GM23338 (cell line): ENCODE measurements at regions not wholly inside any gene's neighbourhood (a gene's known extent, or its start where the extent isn't known, plus 50 kb on each side); places are given as distances from the start of the nearest gene placed in this dataset.
A peak's percentile ranks its signal among the peaks of the same experiment; 100 is the strongest.

Source experiments
- ATAC-seq: fragments of 200-7000 bp; cut with Tn5 transposase; 3 replicates; pipeline ENCODE4 v1.9.1; 2020
- DNase-seq: peaks from one replicate; pipeline ENCODE4 v3.0.0-alpha.2; 2015; ENCODE audit warnings: low spot score
- H2AFZ ChIP-seq: fragments of 200-600 bp; sonication (generic); 2 replicates; pipeline ENCODE4 v1.8.0; 2016; ENCODE audit warnings: antibody characterized with exemption, mild to moderate bottlenecking, moderate library complexity
- H3F3A ChIP-seq: fragments of 200-600 bp; sonication (generic); replicated peaks from 2 replicates; pipeline ENCODE4 v1.8.0; 2017; ENCODE audit warnings: antibody characterized with exemption, mixed run types, low read depth
- H3K27ac ChIP-seq: fragments of 200-600 bp; sonication (generic); 2 replicates; pipeline ENCODE4 v1.6.1; 2016; ENCODE audit warnings: low read depth
- H3K27me3 ChIP-seq: fragments of 200-600 bp; sonication (generic); 2 replicates; pipeline ENCODE4 v1.8.0; 2016; ENCODE audit warnings: mild to moderate bottlenecking, mixed run types, moderate library complexity; ENCODE audit not compliant: insufficient read depth
- H3K36me3 ChIP-seq: fragments of 200-600 bp; sonication (generic); 2 replicates; pipeline ENCODE4 v1.8.0; 2016; ENCODE audit warnings: mild to moderate bottlenecking; ENCODE audit not compliant: insufficient read depth
- H3K4me1 ChIP-seq: fragments of 200-600 bp; sonication (generic); 2 replicates; pipeline ENCODE4 v1.8.0; 2016; ENCODE audit warnings: mild to moderate bottlenecking, moderate library complexity; ENCODE audit not compliant: insufficient read depth
- H3K4me2 ChIP-seq: fragments of 200-600 bp; sonication (generic); 2 replicates; pipeline ENCODE4 v1.7.1; 2017; ENCODE audit warnings: mixed run types
- H3K4me3 ChIP-seq: fragments of 200-600 bp; sonication (generic); 2 replicates; pipeline ENCODE4 v1.6.1; 2016; ENCODE audit warnings: mixed run types
- H3K79me2 ChIP-seq: fragments of 200-600 bp; sonication (generic); replicated peaks from 2 replicates; pipeline ENCODE4 v1.8.0; 2017; ENCODE audit warnings: mild to moderate bottlenecking; ENCODE audit not compliant: insufficient read depth
- H3K9me2 ChIP-seq: fragments of 200-600 bp; sonication (generic); 2 replicates; pipeline ENCODE4 v1.8.0; 2017; ENCODE audit not compliant: insufficient read depth
- H4K20me1 ChIP-seq: fragments of 200-600 bp; sonication (generic); replicated peaks from 2 replicates; pipeline ENCODE4 v1.8.0; 2017; ENCODE audit warnings: mild to moderate bottlenecking; ENCODE audit not compliant: insufficient read depth
- H3K27ac Mint-ChIP-seq: 2 replicates; pipeline ENCODE4 v1.8.0; 2020; ENCODE audit warnings: inconsistent platforms, mild to moderate bottlenecking, moderate library complexity, mixed read lengths
- H3K27me3 Mint-ChIP-seq: 3 replicates; pipeline ENCODE4 v1.8.0; 2022; ENCODE audit warnings: low read depth, mild to moderate bottlenecking, moderate library complexity, mixed read lengths, inconsistent platforms; ENCODE audit not compliant: insufficient read depth, poor library complexity
- H3K36me3 Mint-ChIP-seq: 3 replicates; pipeline ENCODE4 v1.8.0; 2021; ENCODE audit warnings: low read depth, mild to moderate bottlenecking, inconsistent platforms, moderate library complexity, mixed read lengths
- H3K4me1 Mint-ChIP-seq: 3 replicates; pipeline ENCODE4 v1.8.0; 2020; ENCODE audit warnings: mild to moderate bottlenecking, inconsistent platforms, mixed read lengths
- H3K4me3 Mint-ChIP-seq: 3 replicates; pipeline ENCODE4 v1.8.0; 2021; ENCODE audit warnings: moderate library complexity, mild to moderate bottlenecking, inconsistent platforms, mixed read lengths
- H3K9me3 Mint-ChIP-seq: 3 replicates; pipeline ENCODE4 v1.8.0; 2020; ENCODE audit warnings: moderate library complexity, mild to moderate bottlenecking, inconsistent platforms, mixed read lengths
- CREB1 ChIP-seq: fragments of 250-450 bp; sonication (Bioruptor Pico); IDR thresholded peaks from 2 replicates; pipeline ENCODE4 v1.5.0; 2020; ENCODE audit warnings: low read depth, mild to moderate bottlenecking, moderate library complexity
- EZH2phosphoT487 ChIP-seq: fragments of 200-600 bp; sonication (generic); IDR thresholded peaks from one replicate; pipeline ENCODE4 v1.8.1; 2018; ENCODE audit warnings: antibody characterized with exemption; ENCODE audit not compliant: unreplicated experiment
- JUNB ChIP-seq: IDR thresholded peaks from one replicate; pipeline ENCODE4 v1.6.1; 2016; ENCODE audit warnings: antibody characterized with exemption; ENCODE audit not compliant: unreplicated experiment
- TF ChIP-seq, protein P1 (sequence below), 2 experiments: fragments of 200-600 bp in 1 of 2; sonication (generic) in 1 of 2; conservative IDR thresholded peaks; 2 replicates each; pipeline versions ENCODE4 v1.5.1 to v1.6.1; 2016 to 2017; ENCODE audit warnings: antibody characterized with exemption in 2 of 2, low read depth in 2 of 2, mild to moderate bottlenecking in 2 of 2, moderate library complexity in 1 of 2
- TF ChIP-seq, protein P2 (sequence below): fragments of 250-450 bp; sonication (Bioruptor Pico); IDR thresholded peaks from 2 replicates; pipeline ENCODE4 v1.5.0; 2020; ENCODE audit warnings: mild to moderate bottlenecking, moderate library complexity
- TF ChIP-seq, protein P3 (sequence below): IDR thresholded peaks from 2 replicates; pipeline ENCODE4 v1.6.1; 2016; ENCODE audit warnings: antibody characterized with exemption

DNA sequence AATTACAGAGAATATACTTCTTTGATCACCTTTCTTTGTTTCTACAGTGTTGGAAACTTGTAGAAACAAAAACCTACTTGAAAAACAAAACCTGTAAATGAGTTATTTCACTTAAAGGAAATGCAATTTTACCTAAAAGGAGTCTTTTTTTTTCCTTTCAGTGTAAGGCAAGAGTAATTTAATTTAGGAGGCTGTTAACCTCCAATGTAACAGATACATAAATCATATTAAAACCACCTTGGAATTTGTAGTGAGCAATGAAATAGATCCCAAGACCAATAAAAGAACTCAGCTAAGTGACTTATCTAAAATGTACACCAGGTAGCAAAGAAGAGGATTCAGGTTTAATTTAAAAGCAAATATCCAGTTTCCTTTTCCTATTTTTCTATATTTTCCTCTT lies 524.8 kb downstream of the CSNK1G3 start:
- no peaks in the 10 kb centered on the region for H3K27me3 ChIP-seq
- no peaks in the 10 kb centered on the region for H3F3A ChIP-seq
- H3K9me2 ChIP-seq, result no peaks in the 10 kb centered on the region
- 0 out of 2 replicates have a peak overlapping the region, but pooled peaks have one; percentile 2 for H2AFZ ChIP-seq
- ATAC-seq, result no peak
- Mint-ChIP-seq H3K27ac (no peak overlapping the region), H3K4me3 (no peak overlapping the region), H3K4me1 (peaks cover 12% of the 10 kb centered on the region; the same call in 2 of the 3 replicates), H3K27me3 (no peaks in the 10 kb centered on the region), H3K9me3 (peaks cover 6% of the 10 kb centered on the region; the same call in 2 of the 3 replicates), H3K36me3 (peaks cover 10% of the 10 kb centered on the region; the same call in 1 of the 3 replicates)
- H3K79me2 ChIP-seq, result no peaks in the 10 kb centered on the region
- no peak overlapping the region for H3K4me2 ChIP-seq
- no peak overlapping the region for H3K4me3 ChIP-seq
- no peak for DNase-seq
- no peaks in the 10 kb centered on the region for H4K20me1 ChIP-seq
- H3K36me3 ChIP-seq, result no peaks in the 10 kb centered on the region
- H3K27ac ChIP-seq, result no peak overlapping the region
- no peaks in the 10 kb centered on the region; the same call in 1 of the 2 replicates for H3K4me1 ChIP-seq
- TF ChIP-seq, protein P1, sequence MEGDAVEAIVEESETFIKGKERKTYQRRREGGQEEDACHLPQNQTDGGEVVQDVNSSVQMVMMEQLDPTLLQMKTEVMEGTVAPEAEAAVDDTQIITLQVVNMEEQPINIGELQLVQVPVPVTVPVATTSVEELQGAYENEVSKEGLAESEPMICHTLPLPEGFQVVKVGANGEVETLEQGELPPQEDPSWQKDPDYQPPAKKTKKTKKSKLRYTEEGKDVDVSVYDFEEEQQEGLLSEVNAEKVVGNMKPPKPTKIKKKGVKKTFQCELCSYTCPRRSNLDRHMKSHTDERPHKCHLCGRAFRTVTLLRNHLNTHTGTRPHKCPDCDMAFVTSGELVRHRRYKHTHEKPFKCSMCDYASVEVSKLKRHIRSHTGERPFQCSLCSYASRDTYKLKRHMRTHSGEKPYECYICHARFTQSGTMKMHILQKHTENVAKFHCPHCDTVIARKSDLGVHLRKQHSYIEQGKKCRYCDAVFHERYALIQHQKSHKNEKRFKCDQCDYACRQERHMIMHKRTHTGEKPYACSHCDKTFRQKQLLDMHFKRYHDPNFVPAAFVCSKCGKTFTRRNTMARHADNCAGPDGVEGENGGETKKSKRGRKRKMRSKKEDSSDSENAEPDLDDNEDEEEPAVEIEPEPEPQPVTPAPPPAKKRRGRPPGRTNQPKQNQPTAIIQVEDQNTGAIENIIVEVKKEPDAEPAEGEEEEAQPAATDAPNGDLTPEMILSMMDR (conservative IDR thresholded peaks at IDR 0.05; ENCODE audit: low read depth in 2 of 2), result no peak
- TF ChIP-seq CREB1 (CRISPR knock-in tag) (no peak), EZH2phosphoT487 (no peak), JUNB (no peak)
- TF ChIP-seq, protein P2, sequence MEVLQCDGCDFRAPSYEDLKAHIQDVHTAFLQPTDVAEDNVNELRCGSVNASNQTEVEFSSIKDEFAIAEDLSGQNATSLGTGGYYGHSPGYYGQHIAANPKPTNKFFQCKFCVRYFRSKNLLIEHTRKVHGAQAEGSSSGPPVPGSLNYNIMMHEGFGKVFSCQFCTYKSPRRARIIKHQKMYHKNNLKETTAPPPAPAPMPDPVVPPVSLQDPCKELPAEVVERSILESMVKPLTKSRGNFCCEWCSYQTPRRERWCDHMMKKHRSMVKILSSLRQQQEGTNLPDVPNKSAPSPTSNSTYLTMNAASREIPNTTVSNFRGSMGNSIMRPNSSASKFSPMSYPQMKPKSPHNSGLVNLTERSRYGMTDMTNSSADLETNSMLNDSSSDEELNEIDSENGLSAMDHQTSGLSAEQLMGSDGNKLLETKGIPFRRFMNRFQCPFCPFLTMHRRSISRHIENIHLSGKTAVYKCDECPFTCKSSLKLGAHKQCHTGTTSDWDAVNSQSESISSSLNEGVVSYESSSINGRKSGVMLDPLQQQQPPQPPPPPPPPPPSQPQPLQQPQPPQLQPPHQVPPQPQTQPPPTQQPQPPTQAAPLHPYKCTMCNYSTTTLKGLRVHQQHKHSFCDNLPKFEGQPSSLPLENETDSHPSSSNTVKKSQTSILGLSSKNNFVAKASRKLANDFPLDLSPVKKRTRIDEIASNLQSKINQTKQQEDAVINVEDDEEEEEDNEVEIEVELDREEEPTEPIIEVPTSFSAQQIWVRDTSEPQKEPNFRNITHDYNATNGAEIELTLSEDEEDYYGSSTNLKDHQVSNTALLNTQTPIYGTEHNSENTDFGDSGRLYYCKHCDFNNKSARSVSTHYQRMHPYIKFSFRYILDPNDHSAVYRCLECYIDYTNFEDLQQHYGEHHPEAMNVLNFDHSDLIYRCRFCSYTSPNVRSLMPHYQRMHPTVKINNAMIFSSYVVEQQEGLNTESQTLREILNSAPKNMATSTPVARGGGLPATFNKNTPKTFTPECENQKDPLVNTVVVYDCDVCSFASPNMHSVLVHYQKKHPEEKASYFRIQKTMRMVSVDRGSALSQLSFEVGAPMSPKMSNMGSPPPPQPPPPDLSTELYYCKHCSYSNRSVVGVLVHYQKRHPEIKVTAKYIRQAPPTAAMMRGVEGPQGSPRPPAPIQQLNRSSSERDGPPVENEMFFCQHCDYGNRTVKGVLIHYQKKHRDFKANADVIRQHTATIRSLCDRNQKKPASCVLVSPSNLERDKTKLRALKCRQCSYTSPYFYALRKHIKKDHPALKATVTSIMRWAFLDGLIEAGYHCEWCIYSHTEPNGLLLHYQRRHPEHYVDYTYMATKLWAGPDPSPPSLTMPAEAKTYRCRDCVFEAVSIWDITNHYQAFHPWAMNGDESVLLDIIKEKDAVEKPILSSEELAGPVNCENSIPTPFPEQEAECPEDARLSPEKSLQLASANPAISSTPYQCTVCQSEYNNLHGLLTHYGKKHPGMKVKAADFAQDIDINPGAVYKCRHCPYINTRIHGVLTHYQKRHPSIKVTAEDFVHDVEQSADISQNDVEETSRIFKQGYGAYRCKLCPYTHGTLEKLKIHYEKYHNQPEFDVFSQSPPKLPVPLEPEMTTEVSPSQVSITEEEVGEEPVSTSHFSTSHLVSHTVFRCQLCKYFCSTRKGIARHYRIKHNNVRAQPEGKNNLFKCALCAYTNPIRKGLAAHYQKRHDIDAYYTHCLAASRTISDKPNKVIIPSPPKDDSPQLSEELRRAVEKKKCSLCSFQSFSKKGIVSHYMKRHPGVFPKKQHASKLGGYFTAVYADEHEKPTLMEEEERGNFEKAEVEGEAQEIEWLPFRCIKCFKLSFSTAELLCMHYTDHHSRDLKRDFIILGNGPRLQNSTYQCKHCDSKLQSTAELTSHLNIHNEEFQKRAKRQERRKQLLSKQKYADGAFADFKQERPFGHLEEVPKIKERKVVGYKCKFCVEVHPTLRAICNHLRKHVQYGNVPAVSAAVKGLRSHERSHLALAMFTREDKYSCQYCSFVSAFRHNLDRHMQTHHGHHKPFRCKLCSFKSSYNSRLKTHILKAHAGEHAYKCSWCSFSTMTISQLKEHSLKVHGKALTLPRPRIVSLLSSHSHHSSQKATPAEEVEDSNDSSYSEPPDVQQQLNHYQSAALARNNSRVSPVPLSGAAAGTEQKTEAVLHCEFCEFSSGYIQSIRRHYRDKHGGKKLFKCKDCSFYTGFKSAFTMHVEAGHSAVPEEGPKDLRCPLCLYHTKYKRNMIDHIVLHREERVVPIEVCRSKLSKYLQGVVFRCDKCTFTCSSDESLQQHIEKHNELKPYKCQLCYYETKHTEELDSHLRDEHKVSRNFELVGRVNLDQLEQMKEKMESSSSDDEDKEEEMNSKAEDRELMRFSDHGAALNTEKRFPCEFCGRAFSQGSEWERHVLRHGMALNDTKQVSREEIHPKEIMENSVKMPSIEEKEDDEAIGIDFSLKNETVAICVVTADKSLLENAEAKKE (CRISPR knock-in tag), result no peak
- TF ChIP-seq, protein P3, sequence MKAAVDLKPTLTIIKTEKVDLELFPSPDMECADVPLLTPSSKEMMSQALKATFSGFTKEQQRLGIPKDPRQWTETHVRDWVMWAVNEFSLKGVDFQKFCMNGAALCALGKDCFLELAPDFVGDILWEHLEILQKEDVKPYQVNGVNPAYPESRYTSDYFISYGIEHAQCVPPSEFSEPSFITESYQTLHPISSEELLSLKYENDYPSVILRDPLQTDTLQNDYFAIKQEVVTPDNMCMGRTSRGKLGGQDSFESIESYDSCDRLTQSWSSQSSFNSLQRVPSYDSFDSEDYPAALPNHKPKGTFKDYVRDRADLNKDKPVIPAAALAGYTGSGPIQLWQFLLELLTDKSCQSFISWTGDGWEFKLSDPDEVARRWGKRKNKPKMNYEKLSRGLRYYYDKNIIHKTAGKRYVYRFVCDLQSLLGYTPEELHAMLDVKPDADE, result no peak
